HepG2 (cell line): ENCODE measurements at regions not wholly inside any gene's neighbourhood (a gene's known extent, or its start where the extent isn't known, plus 50 kb on each side); places are given as distances from the start of the nearest gene placed in this dataset.

ENCODE experiments used
- HMGXB3 ChIP-seq: sonication (generic); formaldehyde crosslinking; IDR thresholded peaks from 2 replicates; pipeline ENCODE4 v1.4.0; 2020; ENCODE audit warnings: missing genetic modification reagents, borderline replicate concordance
- PRMT3 ChIP-seq: sonication (generic); formaldehyde crosslinking; IDR thresholded peaks from 2 replicates; pipeline ENCODE4 v1.8.1; 2022; ENCODE audit warnings: low read depth, mild to moderate bottlenecking, moderate library complexity, missing genetic modification reagents, borderline replicate concordance
- SALL1 ChIP-seq: sonication (generic); formaldehyde crosslinking; IDR thresholded peaks from 2 replicates; pipeline ENCODE4 v1.8.0; 2022; ENCODE audit warnings: mild to moderate bottlenecking, missing genetic modification reagents
- YEATS2 ChIP-seq: sonication (generic); formaldehyde crosslinking; IDR thresholded peaks from 2 replicates; pipeline ENCODE4 v1.4.0; 2020; ENCODE audit warnings: missing genetic modification reagents, borderline replicate concordance
- TF ChIP-seq, protein P1 (sequence below): sonication (generic); formaldehyde crosslinking; IDR thresholded peaks from 2 replicates; pipeline ENCODE4 v1.9.0; 2021; ENCODE audit warnings: mild to moderate bottlenecking, missing genetic modification reagents

DNA sequence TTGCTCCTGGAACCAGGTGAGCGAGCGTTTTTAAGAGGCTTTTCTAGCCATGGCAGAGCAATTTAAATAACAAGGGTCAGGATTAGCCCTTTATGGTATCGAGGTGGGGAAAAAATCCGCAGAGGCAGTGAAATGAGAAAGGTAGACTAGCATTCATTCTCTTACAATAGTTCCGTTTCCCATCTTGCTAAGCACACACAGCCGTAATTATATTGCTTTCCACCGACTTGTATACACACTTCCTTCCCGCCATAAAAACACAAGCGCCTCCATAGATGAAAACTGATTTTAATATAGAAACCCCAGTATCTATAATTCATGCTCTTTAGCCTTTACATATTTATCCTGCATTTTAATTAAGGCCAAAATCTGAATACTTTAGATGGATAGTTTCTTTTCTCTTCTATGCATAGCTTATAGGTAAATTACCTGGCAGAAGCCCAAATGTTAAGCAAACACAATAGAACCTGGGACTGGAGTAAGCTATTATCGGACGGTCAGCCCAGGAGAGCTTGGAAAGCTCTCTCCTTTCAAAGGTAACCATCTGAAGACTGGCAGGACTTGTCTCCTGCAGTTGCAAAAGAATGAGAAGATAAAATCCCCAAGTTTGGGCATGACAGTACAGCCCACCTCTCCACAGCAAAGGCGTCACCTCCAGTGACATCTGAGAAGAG lies 90.9 kb upstream of the MC3R start (continued):
- TF ChIP-seq, protein P1, sequence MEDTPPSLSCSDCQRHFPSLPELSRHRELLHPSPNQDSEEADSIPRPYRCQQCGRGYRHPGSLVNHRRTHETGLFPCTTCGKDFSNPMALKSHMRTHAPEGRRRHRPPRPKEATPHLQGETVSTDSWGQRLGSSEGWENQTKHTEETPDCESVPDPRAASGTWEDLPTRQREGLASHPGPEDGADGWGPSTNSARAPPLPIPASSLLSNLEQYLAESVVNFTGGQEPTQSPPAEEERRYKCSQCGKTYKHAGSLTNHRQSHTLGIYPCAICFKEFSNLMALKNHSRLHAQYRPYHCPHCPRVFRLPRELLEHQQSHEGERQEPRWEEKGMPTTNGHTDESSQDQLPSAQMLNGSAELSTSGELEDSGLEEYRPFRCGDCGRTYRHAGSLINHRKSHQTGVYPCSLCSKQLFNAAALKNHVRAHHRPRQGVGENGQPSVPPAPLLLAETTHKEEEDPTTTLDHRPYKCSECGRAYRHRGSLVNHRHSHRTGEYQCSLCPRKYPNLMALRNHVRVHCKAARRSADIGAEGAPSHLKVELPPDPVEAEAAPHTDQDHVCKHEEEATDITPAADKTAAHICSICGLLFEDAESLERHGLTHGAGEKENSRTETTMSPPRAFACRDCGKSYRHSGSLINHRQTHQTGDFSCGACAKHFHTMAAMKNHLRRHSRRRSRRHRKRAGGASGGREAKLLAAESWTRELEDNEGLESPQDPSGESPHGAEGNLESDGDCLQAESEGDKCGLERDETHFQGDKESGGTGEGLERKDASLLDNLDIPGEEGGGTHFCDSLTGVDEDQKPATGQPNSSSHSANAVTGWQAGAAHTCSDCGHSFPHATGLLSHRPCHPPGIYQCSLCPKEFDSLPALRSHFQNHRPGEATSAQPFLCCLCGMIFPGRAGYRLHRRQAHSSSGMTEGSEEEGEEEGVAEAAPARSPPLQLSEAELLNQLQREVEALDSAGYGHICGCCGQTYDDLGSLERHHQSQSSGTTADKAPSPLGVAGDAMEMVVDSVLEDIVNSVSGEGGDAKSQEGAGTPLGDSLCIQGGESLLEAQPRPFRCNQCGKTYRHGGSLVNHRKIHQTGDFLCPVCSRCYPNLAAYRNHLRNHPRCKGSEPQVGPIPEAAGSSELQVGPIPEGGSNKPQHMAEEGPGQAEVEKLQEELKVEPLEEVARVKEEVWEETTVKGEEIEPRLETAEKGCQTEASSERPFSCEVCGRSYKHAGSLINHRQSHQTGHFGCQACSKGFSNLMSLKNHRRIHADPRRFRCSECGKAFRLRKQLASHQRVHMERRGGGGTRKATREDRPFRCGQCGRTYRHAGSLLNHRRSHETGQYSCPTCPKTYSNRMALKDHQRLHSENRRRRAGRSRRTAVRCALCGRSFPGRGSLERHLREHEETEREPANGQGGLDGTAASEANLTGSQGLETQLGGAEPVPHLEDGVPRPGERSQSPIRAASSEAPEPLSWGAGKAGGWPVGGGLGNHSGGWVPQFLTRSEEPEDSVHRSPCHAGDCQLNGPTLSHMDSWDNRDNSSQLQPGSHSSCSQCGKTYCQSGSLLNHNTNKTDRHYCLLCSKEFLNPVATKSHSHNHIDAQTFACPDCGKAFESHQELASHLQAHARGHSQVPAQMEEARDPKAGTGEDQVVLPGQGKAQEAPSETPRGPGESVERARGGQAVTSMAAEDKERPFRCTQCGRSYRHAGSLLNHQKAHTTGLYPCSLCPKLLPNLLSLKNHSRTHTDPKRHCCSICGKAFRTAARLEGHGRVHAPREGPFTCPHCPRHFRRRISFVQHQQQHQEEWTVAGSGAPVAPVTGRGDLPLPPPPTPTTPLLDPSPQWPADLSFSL (CRISPR knock-in tag): no peak
- TF ChIP-seq HMGXB3 (CRISPR knock-in tag): no peak
- no peak for TF ChIP-seq YEATS2
- TF ChIP-seq SALL1: no peak
- TF ChIP-seq PRMT3: no peak
